ENCODE measurements at regions not wholly inside any gene's neighbourhood (a gene's known extent, or its start where the extent isn't known, plus 50 kb on each side); places are given as distances from the start of the nearest gene placed in this dataset.

- no peak for DNase-seq (ENCODE audit: low read depth in 4 of 4, low spot score in 3 of 4)
Measured at GRCh38 chr4:36704289-36704688, 422.9 kb downstream of the DTHD1 start.

DNA sequence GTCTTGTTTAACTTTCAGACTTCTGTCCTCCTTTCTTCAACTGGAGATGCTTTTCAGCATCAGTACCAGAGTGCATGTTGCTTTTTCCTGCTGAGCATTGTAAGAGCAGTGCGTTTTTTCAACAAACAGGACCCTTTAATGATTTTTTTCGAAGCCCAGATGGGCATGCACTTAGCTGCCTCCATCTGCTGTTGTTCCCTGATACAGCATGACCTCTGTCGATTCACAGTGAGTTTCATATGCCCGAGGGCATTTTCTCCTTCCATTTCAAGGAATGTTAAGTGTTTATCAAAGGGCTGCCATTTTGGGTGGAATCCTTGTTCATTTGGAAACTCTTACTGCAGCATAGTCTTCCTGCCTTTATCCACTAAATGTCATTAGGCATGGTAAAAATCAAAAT, 428.6 kb downstream of the DTHD1 start:
- no peak for DNase-seq (ENCODE audit: low read depth in 4 of 4, low spot score in 3 of 4)

- no peak for DNase-seq (ENCODE audit: low read depth in 4 of 4, low spot score in 3 of 4)
Measured at GRCh38 chr4:36712013-36712412, 430.6 kb downstream of the DTHD1 start.

DNA sequence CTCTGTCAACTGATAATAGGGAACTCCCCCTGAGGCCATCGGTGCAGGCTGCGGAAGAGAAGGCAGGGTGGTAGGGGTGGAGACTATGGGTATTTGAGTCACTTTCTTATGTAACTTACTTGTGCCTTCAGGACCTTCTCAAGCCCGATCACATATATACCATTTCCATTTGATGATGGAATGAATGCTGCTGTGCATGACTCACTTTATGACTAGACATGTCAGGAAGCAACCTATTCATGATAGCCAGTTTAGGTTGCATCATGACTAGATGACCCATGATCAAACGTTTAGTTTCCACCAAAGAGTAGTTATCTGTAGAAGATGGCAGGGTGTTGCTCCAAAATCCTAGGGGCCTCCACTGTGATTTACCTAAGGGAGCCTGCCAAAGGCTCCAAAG, 435.5 kb downstream of the DTHD1 start:
- no peak for DNase-seq (ENCODE audit: low read depth in 4 of 4, low spot score in 3 of 4)

- DNase-seq (ENCODE audit: low read depth in 4 of 4, low spot score in 3 of 4) = no peak
Measured at GRCh38 chr4:36719425-36719824, 438.0 kb downstream of the DTHD1 start.

DNA sequence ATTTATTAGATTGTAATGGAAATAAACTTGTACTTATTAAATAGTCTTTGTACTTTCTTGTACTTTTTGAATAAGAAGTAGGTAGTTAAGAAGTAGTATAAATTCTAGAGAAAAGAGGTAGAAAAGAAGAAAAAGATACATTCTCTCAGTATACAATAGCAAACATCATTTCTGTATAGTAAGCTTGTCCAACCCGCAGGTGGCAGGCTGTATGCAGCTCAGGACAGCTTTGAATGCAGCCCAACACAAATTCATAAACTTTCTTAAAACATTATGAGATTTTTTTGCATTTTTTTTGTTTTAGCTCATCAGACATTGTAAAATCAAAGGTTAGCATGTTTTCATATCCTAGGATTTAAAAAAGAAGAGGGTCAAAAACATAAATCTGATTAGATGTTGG, 441.6 kb downstream of the DTHD1 start:
- DNase-seq (ENCODE audit: low read depth in 4 of 4, low spot score in 3 of 4) = no peak

DNA sequence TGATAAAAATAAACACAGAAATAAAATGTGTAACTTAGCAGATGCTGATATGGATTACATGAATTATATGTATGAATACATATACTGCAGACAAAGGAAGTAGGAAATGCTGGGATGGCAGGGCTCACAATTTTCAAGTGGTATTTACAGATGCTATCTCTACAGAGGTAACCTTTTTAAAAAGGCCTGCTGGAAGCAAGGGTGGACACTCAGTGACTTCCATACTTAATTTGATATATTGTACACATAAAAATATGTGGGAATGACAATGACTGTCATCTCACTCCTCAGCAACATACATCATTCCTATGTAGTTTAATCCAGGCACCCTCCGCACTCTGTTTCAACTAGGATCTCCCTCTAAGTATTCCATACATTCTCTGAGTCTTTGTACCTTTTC, 452.9 kb downstream of the DTHD1 start:
- no peak for DNase-seq (ENCODE audit: low read depth in 4 of 4, low spot score in 3 of 4)

GRCh38 chr4:36737691-36738090, 456.3 kb downstream of the DTHD1 start:
- no peak for DNase-seq (ENCODE audit: low read depth in 4 of 4, low spot score in 3 of 4)

DNA sequence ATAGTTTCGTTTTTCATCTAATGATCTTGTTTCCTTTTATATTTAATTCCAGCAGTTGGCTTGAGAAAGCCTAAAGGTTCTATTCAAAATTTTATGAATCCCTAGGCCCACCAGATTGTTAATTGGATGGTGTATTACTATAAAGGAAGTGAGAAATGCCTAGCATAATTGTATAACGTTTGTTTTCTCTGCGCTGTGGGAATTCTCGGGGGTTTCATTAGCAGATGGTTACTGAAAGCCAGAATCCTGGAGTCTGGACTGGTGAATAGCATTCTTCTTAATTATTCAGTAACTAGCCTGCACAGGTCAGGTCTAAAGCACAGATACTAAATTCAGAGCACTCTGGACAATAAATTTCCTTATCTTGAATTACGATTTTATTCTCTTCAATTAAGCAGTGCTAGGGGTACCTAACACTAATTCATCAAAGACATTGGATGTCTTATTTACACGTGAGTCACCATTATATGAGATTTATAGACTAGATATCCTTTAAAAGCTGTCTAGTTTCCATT, 459.4 kb downstream of the DTHD1 start:
- DNase-seq (ENCODE audit: low read depth in 4 of 4, low spot score in 3 of 4) = no peak

- DNase-seq (ENCODE audit: low read depth in 4 of 4, low spot score in 3 of 4) = no peak
Measured at GRCh38 chr4:36747277-36748129, 466.1 kb downstream of the DTHD1 start.

DNA sequence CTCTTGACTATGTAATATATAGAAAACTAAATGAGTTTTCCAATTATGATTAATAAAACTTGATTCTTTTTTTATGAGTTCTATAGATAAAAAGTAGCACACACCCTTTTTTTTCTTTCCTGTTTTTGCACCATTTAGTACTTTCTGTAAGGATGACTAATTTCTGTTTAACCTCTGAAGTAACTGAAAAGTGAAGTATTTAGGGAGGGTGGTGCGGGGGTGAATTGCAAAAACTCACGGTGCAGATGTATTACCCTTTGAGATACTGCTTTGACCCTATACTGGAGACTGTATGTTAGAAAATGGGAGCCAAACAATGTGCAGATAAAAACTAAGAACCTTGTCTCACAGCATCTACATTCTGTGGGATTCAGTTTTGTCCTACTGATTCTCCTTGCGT, 471.6 kb downstream of the DTHD1 start:
- DNase-seq (ENCODE audit: low read depth in 4 of 4, low spot score in 3 of 4) = no peak

DNA sequence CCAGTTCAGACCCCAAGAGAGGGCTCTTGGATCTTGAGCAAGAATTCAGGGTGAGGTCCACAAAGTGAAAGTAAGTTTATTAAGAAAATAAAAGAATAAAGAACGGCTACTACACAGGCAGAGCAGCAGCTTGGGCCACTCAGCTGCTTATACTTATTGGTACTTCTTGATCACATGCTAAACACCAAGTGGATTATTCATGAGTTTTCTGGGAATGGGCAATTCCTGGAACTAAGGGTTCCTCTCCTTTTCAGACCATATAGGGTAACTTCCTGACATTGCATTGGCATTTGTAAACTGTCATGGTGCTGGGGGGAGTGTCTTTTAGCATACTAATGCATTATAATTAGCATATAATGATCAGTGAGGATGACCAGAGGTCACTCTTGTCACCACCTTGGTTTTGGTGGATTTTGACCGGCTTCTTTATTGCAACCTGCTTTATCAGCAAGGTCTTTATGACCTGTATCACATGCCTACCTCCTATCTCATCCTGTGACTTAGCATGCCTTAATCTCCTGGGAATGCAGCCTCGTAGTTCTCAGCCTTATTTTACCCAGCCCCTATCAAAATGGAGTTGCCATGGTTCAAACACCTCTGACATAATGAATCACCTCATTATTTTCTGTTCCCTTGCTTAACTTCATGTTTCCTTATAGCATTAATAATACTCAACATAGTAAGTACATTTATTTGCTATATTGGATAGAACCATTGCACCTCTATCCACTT, 476.3 kb downstream of the DTHD1 start:
- no peak for DNase-seq (ENCODE audit: low read depth in 4 of 4, low spot score in 3 of 4)

- DNase-seq (ENCODE audit: low read depth in 4 of 4, low spot score in 3 of 4) = no peak
Measured at GRCh38 chr4:36758312-36759178, 477.1 kb downstream of the DTHD1 start.

- DNase-seq (ENCODE audit: low read depth in 4 of 4, low spot score in 3 of 4) = no peak
Measured at GRCh38 chr4:36761607-36762006, 480.2 kb downstream of the DTHD1 start.

- DNase-seq (ENCODE audit: low read depth in 4 of 4, low spot score in 3 of 4) = no peak
Measured at GRCh38 chr4:36763814-36764213, 480.7 kb upstream of the NWD2 start.

DNA sequence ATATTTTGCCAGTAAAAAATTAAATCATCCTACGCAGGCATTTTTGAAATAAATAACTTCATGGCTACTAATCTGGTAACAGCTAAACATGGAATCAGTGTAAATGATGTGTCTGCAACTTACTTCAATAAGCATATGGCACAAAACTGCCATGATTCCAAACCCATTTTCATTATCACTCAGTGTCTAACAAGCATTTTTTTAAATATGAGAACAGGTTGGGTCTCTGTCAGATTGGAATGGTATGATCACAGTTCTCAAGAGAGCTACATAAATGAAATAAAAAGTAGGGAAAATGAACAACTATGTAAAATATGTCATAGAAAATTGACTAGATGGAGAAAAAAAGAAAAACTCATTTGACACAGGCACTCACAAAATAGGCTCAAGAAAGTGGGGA, 476.9 kb upstream of the NWD2 start:
- DNase-seq (ENCODE audit: low read depth in 4 of 4, low spot score in 3 of 4) = no peak

GRCh38 chr4:36771411-36772153, 473.0 kb upstream of the NWD2 start:
- no peak for DNase-seq (ENCODE audit: low read depth in 4 of 4, low spot score in 3 of 4)

DNA sequence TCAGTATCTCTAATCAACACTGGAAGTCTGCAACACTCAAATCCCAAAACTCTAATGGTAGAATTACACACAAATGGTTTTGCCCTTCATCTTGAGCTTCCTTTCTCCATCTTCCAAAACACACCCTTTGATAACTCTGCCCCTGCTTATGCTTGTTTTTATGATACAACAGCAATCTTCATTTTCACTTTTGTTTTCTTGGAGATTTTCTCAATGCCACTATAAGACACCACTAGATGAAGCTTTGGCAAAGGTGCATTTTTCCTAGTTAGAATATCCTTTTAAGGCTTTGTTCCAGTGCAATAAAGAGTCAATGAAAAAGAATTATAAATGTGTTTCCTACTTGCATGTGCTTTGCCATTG, 472.4 kb upstream of the NWD2 start:
- DNase-seq (ENCODE audit: low read depth in 4 of 4, low spot score in 3 of 4) = no peak

DNA sequence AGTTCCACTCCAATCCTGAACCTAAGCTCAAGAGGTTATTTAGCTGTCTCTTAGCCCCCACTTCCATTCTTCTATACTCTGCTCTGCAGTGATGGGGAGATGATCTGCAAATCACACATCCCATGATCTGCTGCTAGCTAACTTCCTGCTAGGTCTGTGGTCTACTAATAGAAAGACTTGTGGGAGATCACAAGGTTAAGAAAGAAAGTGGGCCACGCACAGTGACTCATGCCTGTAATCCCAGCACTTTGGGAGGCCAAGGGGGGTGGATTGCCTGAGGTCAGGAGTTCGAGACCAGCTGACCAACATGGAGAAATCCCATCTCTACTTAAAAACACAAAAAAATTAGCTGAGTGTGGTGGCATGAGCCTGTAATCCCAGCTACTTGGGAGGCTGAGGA, 471.1 kb upstream of the NWD2 start:
- no peak for DNase-seq (ENCODE audit: low read depth in 4 of 4, low spot score in 3 of 4)

DNA sequence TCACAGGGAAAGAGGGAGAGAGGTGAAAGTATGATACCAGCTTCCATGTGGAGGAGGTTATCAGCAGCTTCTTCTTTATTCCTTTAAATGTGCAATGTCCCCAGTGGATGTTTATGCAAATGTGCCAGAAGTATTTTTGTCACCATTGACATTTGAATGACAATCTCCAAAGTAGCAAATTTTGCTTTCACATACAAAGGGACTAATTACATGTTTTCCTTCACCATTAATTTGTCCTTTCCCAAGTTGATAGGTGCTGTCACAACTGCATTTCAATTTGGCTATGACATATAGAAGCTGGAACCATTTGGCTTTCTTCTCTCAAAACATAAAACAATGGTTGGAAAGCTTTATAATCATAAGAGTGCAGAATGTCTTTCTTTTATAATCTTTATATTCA, 469.0 kb upstream of the NWD2 start:
- no peak for DNase-seq (ENCODE audit: low read depth in 4 of 4, low spot score in 3 of 4)
